Right lobe of liver (tissue), 6 donors: ENCODE measurements at regions not wholly inside any gene's neighbourhood (a gene's known extent, or its start where the extent isn't known, plus 50 kb on each side); places are given as distances from the start of the nearest gene placed in this dataset.

Experiments
- ATAC-seq, 4 donors: fragments of 200-7000 bp; cut with Tn5 transposase; one replicate each; pipeline ENCODE4 v1.9.1; 2020; ENCODE audit warnings: mild to moderate bottlenecking in 4 of 4, moderate library complexity in 4 of 4
- DNase-seq, 3 donors: peaks; one replicate each; pipeline ENCODE4 v3.0.0-alpha.2; 2020
- H3K27ac ChIP-seq, 3 donors: fragments of 200-600 bp; one replicate each; pipeline ENCODE4 v1.8.0; 2022
- H3K27me3 ChIP-seq, 2 donors: fragments of 200-600 bp; one replicate each; pipeline ENCODE4 v1.8.0; 2022
- H3K36me3 ChIP-seq, 4 donors: fragments of 200-600 bp; sonication (generic) in 1 of 4; one replicate each; pipeline versions ENCODE4 v1.5.1 to v1.8.0; 2017 to 2022; ENCODE audit warnings: control low read depth in 1 of 4
- H3K4me1 ChIP-seq, 4 donors: fragments of 200-600 bp; sonication (generic) in 1 of 4; one replicate each; pipeline versions ENCODE4 v1.5.1 to v1.8.0; 2017 to 2022; ENCODE audit warnings: control low read depth in 1 of 4
- H3K4me3 ChIP-seq, 3 donors: fragments of 200-600 bp; one replicate each; pipeline ENCODE4 v1.8.0; 2022
- H3K9me3 ChIP-seq, 4 donors: fragments of 200-600 bp; sonication (generic) in 1 of 4; one replicate each; pipeline versions ENCODE4 v1.5.1 to v1.8.0; 2017 to 2022; ENCODE audit warnings: control low read depth in 1 of 4
- POLR2A ChIP-seq: fragments of 450-650 bp; IDR thresholded peaks from one replicate; pipeline ENCODE4 v1.6.1; 2017; ENCODE audit warnings: antibody characterized with exemption, mild to moderate bottlenecking
- WGBS: methylation state at CpG from one replicate; pipeline ENCODE4 v1.1.6; 2018; ENCODE audit warnings: low coverage, low lambda C conversion rate; ENCODE audit not compliant: insufficient coverage; ENCODE audit errors: missing lambda C conversion rate; 5-methylcytosine and 5-hydroxymethylcytosine counted together
- intact Hi-C, 2 donors: fragments of 100-400 bp; cut with DNase I; formaldehyde crosslinking; loops; one replicate each; pipeline versions ENCODE4 v1.11.2 to v1.14.1; 2022
- TF ChIP-seq, protein P1 (sequence below), 4 donors: fragments of 200-600 bp in 3 of 4; fragments of 450-650 bp in 1 of 4; IDR thresholded peaks; one replicate each; pipeline versions ENCODE4 v1.5.1 to v1.8.0; 2016 to 2022; ENCODE audit warnings: antibody characterized with exemption in 4 of 4, mild to moderate bottlenecking in 2 of 4
- donor health status: DM: no; HTN: yes; CAD: no.
- donor health status: DM: no; HTN: no; CAD: no.
- donor health status: DM: no; HTN: no; CAD: no.
- donor health status: DM: no; HTN: yes; CAD: no.
- donor health status: DM: no; HTN: yes; CAD: no.

DNA sequence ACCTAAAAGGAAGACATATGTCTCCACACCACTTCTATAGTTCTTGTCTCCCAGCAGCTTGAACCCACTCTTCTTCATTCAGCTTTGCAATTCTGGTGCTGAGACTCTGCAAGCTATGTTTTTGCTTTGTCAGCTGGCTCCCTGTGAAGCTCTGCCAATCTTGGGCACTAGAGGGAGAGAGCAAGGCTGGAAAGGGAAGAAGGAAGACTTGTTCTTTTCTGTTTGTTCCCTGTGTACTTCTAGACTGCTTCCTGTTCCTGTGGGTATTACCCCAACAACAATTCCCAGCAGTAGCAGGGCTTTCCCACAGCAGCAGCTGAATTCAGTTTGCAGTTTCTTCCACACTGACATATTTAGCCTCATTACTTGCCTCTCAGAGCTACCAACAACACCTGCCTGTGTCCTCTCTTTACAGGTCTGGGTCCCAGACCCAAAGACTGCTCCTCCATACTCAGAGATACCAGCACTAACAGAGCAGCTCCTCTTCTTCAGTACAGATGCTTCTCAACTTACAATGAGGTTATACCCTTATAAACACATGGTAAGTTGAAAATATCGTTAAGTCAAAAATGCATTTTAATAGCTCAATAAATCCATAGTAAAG is 275.2 kb upstream of the NEGR1 start:
- no peak overlapping the region for H3K4me3 ChIP-seq
- H3K4me1 ChIP-seq = no peaks in the 10 kb centered on the region
- H3K9me3 ChIP-seq = no peaks in the 10 kb centered on the region
- H3K36me3 ChIP-seq = no peaks in the 10 kb centered on the region
- 88% methylated on average over 1 of the region's 1 CpG for WGBS
- TF ChIP-seq, protein P1, sequence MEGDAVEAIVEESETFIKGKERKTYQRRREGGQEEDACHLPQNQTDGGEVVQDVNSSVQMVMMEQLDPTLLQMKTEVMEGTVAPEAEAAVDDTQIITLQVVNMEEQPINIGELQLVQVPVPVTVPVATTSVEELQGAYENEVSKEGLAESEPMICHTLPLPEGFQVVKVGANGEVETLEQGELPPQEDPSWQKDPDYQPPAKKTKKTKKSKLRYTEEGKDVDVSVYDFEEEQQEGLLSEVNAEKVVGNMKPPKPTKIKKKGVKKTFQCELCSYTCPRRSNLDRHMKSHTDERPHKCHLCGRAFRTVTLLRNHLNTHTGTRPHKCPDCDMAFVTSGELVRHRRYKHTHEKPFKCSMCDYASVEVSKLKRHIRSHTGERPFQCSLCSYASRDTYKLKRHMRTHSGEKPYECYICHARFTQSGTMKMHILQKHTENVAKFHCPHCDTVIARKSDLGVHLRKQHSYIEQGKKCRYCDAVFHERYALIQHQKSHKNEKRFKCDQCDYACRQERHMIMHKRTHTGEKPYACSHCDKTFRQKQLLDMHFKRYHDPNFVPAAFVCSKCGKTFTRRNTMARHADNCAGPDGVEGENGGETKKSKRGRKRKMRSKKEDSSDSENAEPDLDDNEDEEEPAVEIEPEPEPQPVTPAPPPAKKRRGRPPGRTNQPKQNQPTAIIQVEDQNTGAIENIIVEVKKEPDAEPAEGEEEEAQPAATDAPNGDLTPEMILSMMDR (IDR thresholded peaks at IDR 0.05) = no peak
- no peak for TF ChIP-seq POLR2A
- intact Hi-C loops = no loop called here
- DNase-seq = no peak
- ATAC-seq = no peak
- no peak overlapping the region for H3K27ac ChIP-seq
- H3K27me3 ChIP-seq = no peaks in the 10 kb centered on the region

DNA sequence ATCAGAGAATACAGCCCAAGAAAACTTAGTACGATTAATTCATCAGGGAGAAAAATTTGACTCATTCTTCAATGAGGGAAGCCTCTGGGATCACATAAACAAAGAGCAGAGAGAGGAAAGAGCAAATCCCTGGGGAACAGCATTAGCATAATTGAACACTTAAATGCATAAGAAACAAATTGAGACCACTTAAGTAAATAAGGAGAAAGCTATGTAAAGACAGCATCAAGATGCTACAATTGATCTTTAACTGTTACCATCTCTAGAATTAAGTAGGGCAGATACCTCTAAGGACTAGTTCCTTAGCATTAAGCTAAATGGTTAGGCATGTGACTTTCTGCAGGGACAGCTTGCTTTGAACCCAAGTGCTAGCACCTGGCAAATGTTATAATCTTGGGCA is 265.1 kb upstream of the NEGR1 start:
- 67% methylated on average over 1 of the region's 1 CpG for WGBS
- intact Hi-C loops = no loop called here
- no peak for DNase-seq
- no peaks in the 10 kb centered on the region for H3K4me1 ChIP-seq
- H3K9me3 ChIP-seq = no peaks in the 10 kb centered on the region
- H3K27ac ChIP-seq = no peak overlapping the region
- H3K4me3 ChIP-seq = no peak overlapping the region
- TF ChIP-seq POLR2A = no peak
- TF ChIP-seq, protein P1 (IDR thresholded peaks at IDR 0.05) = no peak
- no peak for ATAC-seq
- no peaks in the 10 kb centered on the region for H3K27me3 ChIP-seq
- no peaks in the 10 kb centered on the region for H3K36me3 ChIP-seq

DNA sequence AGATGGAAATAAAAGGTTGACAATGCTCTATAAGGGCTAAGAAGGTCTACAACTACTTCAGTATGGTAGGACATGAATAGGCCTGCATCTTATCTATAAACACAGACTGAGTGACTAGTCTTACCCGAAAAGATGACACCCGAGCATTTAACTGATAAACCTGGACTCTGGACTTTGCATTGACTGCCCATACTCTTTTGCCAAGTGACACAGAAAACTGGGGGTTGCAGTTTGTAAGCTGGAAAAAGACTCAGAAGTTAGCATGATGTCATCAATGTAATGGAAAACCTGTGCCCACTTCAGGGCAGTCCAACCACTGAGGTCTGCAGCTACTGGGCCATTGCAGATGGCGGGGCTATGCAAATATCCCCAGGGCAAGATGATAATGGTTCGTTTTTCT is 258.3 kb upstream of the NEGR1 start:
- DNase-seq (no peak), ATAC-seq (peak; percentile 22 to 81 (median 52))
- TF ChIP-seq, protein P1 (IDR thresholded peaks at IDR 0.05) = no peak
- no peak for TF ChIP-seq POLR2A
- Histone ChIP-seq H3K27ac (no peak overlapping the region), H3K4me3 (no peak overlapping the region), H3K36me3 (no peaks in the 10 kb centered on the region), H3K27me3 (no peaks in the 10 kb centered on the region), H3K4me1 (no peaks in the 10 kb centered on the region), H3K9me3 (no peaks in the 10 kb centered on the region)
- WGBS = 59% methylated on average over 3 of the region's 4 CpGs
- intact Hi-C loops = loop anchor here in 1 of 2 donors (2.0 kb wide), 1 partner anchor 30 kb away; no protein-coding TSS in a partner anchor

DNA sequence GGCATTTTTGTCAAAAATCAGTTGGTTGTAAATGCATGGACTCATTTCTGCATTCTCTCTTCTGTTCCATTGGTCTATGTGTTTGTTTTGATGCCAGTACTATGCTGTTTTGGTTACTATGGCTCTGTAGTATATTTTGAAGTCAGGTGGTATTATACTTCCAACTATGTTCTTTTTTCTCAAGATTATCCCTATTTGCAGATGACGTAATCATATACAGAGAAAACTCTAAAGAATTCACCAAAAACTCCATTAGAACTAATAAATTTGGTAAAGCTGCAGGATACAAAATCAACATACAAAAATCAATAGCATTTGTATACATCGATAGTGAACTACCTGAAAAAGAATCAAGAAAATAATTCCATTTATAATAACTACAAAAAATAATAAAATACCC is 253.1 kb upstream of the NEGR1 start:
- no peaks in the 10 kb centered on the region for H3K4me1 ChIP-seq
- no peak overlapping the region for H3K27ac ChIP-seq
- intact Hi-C loops = no loop called here
- no peaks in the 10 kb centered on the region for H3K36me3 ChIP-seq
- H3K27me3 ChIP-seq = no peaks in the 10 kb centered on the region
- ATAC-seq (no peak), DNase-seq (no peak)
- no peak overlapping the region for H3K4me3 ChIP-seq
- no peaks in the 10 kb centered on the region for H3K9me3 ChIP-seq
- no peak for TF ChIP-seq POLR2A
- TF ChIP-seq, protein P1 (IDR thresholded peaks at IDR 0.05) = no peak
- WGBS = 78% methylated on average over 2 of the region's 2 CpGs

DNA sequence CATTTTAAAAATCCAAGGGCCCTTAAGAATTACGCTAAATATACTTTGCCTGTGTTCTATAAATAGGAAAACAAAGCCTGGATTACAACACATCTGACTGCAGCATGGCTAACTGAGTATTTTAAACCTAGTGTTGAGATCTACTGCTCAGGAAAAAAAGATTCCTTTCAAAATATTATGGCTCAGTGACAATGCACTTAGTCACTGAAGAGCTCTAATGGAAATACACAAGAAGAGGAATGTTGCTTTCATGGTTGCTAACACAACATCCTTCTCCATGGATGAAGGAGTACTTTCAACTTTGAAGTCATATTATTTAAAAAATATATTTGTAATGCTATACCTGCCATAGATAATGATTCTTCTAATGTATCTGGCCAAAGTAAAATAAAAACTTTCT is 248.3 kb upstream of the NEGR1 start:
- ATAC-seq (no peak), DNase-seq (no peak)
- Histone ChIP-seq H3K27me3 (no peaks in the 10 kb centered on the region), H3K4me1 (no peaks in the 10 kb centered on the region), H3K4me3 (no peak overlapping the region), H3K36me3 (no peaks in the 10 kb centered on the region), H3K9me3 (no peaks in the 10 kb centered on the region), H3K27ac (no peak overlapping the region)
- intact Hi-C loops = no loop called here
- 67% methylated on average over 1 of the region's 1 CpG for WGBS
- no peak for TF ChIP-seq POLR2A
- TF ChIP-seq, protein P1 (IDR thresholded peaks at IDR 0.05) = no peak
